ENCODE measurements at regions not wholly inside any gene's neighbourhood (a gene's known extent, or its start where the extent isn't known, plus 50 kb on each side); places are given as distances from the start of the nearest gene placed in this dataset.

DNA sequence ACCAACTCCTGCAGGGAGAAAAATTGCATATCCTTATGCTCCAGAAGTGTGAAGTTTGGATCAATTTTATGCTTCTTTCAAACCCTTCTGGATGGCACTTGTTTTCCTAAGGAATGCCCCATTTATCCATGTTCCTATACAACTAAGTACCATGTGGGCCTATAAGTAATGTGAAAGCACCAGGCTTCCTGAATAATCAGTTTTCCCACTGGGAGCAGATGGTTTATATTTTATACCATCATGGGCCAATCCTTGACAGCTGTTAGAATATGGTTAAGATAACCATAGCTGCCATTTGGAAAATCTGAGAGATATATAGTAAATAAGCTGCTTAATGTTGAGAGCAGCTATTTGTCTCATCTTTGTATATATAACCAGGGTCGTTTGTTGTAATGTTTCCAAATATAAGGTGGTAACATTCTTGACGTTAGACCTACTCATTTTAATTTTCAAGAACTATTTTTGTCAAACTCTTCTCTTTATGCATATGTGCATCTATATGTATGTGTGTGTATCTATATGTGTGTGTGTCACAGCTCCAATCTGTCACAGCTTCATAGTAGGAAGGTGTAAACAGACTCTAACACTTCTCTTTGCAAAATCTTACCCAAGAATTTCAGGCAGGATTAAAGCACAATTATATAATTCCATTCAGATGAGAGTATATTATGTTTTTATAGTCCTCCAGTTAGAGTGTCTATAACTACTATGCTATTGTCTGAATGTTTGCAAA, 458.7 kb upstream of the GCFC2 start:
- Histone ChIP-seq H4K20me1 (replicated peaks; ENCODE audit: control insufficient read depth, extremely low read depth, insufficient read depth, low read length) (no peaks in the 10 kb centered on the region), H3K27ac (ENCODE audit: insufficient read depth, low read depth, low read length) (no peak overlapping the region), H3K79me2 (ENCODE audit: control insufficient read depth, insufficient read depth, low read length) (no peaks in the 10 kb centered on the region), H3K9ac (replicated peaks; ENCODE audit: extremely low read depth, insufficient read depth, low read length) (no peak overlapping the region), H2AFZ (ENCODE audit: low read depth, low read length) (no peak overlapping the region), H3K4me3 (replicated peaks in 1 of 3; ENCODE audit: insufficient read depth in 1 of 3, low read depth in 1 of 3, low read length in 3 of 3) (no peak overlapping the region), H3K4me2 (ENCODE audit: insufficient read depth, low read length) (no peak overlapping the region), H3K9me1 (replicated peaks; ENCODE audit: control insufficient read depth, extremely low read depth, insufficient read depth, low read length) (no peaks in the 10 kb centered on the region), H3K9me3 (replicated peaks; ENCODE audit: control insufficient read depth, insufficient read depth, low read length) (no peaks in the 10 kb centered on the region), H3K4me1 (ENCODE audit: control insufficient read depth, extremely low read depth, insufficient read depth, low read length) (no peaks in the 10 kb centered on the region), H3K36me3 (ENCODE audit: control insufficient read depth in 2 of 2, extremely low read depth in 1 of 2, insufficient read depth in 2 of 2, low read length in 2 of 2) (no peaks in the 10 kb centered on the region), H3K27me3 (ENCODE audit: control insufficient read depth in 2 of 2, insufficient read depth in 2 of 2, low read length in 2 of 2) (no peaks in the 10 kb centered on the region)
- DNase-seq (ENCODE audit: low read depth, low spot score) (no peak), FAIRE-seq (no peak)
- dilution Hi-C loops (cut with MboI; ENCODE audit: extremely low pct_ligation_motif_present, low sequenced_read_pairs): no loop called here
- TF ChIP-seq, protein P1, sequence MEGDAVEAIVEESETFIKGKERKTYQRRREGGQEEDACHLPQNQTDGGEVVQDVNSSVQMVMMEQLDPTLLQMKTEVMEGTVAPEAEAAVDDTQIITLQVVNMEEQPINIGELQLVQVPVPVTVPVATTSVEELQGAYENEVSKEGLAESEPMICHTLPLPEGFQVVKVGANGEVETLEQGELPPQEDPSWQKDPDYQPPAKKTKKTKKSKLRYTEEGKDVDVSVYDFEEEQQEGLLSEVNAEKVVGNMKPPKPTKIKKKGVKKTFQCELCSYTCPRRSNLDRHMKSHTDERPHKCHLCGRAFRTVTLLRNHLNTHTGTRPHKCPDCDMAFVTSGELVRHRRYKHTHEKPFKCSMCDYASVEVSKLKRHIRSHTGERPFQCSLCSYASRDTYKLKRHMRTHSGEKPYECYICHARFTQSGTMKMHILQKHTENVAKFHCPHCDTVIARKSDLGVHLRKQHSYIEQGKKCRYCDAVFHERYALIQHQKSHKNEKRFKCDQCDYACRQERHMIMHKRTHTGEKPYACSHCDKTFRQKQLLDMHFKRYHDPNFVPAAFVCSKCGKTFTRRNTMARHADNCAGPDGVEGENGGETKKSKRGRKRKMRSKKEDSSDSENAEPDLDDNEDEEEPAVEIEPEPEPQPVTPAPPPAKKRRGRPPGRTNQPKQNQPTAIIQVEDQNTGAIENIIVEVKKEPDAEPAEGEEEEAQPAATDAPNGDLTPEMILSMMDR (IDR thresholded peaks at IDR 0.05; ENCODE audit: extremely low read depth in 1 of 2, insufficient read depth in 1 of 2, low read depth in 1 of 2, low read length in 2 of 2): no peak
- TF ChIP-seq POLR2A (IDR thresholded peaks at IDR 0.05; ENCODE audit: low read depth, low read length) (no peak), JUN (IDR thresholded peaks at IDR 0.05; ENCODE audit: borderline replicate concordance, insufficient read depth, insufficient read length, low read depth) (no peak), GATA2 (IDR thresholded peaks at IDR 0.05; ENCODE audit: insufficient read depth, insufficient read length, low read depth, low read length) (no peak)
- ChIA-PET CTCF (no interaction called here), POLR2A (no interaction called here)
- intact Hi-C loops (cut with micrococcal nuclease): no loop called here
- BruUV-seq (replicated peaks): no TSS peak

- FAIRE-seq (no peak), DNase-seq (ENCODE audit: low read depth, low spot score) (no peak)
- Histone ChIP-seq H3K27me3 (ENCODE audit: control insufficient read depth in 2 of 2, insufficient read depth in 2 of 2, low read length in 2 of 2) (no peaks in the 10 kb centered on the region), H3K9me3 (replicated peaks; ENCODE audit: control insufficient read depth, insufficient read depth, low read length) (no peaks in the 10 kb centered on the region), H2AFZ (ENCODE audit: low read depth, low read length) (no peak overlapping the region), H3K9me1 (replicated peaks; ENCODE audit: control insufficient read depth, extremely low read depth, insufficient read depth, low read length) (no peaks in the 10 kb centered on the region), H3K36me3 (ENCODE audit: control insufficient read depth in 2 of 2, extremely low read depth in 1 of 2, insufficient read depth in 2 of 2, low read length in 2 of 2) (no peaks in the 10 kb centered on the region), H3K4me2 (ENCODE audit: insufficient read depth, low read length) (no peak overlapping the region), H3K9ac (replicated peaks; ENCODE audit: extremely low read depth, insufficient read depth, low read length) (no peak overlapping the region), H3K79me2 (ENCODE audit: control insufficient read depth, insufficient read depth, low read length) (no peaks in the 10 kb centered on the region), H3K27ac (ENCODE audit: insufficient read depth, low read depth, low read length) (no peak overlapping the region), H3K4me3 (replicated peaks in 1 of 3; ENCODE audit: insufficient read depth in 1 of 3, low read depth in 1 of 3, low read length in 3 of 3) (no peak overlapping the region), H3K4me1 (ENCODE audit: control insufficient read depth, extremely low read depth, insufficient read depth, low read length) (no peaks in the 10 kb centered on the region), H4K20me1 (replicated peaks; ENCODE audit: control insufficient read depth, extremely low read depth, insufficient read depth, low read length) (no peaks in the 10 kb centered on the region)
- dilution Hi-C loops (cut with MboI; ENCODE audit: extremely low pct_ligation_motif_present, low sequenced_read_pairs) (no loop called here), intact Hi-C loops (cut with micrococcal nuclease) (no loop called here)
- no peak for TF ChIP-seq MYC (IDR thresholded peaks at IDR 0.05; ENCODE audit: low read depth, low read length)
- TF ChIP-seq POLR2A (IDR thresholded peaks at IDR 0.05; ENCODE audit: low read depth, low read length): no peak
- no peak for TF ChIP-seq JUN (IDR thresholded peaks at IDR 0.05; ENCODE audit: borderline replicate concordance, insufficient read depth, insufficient read length, low read depth)
- no peak for TF ChIP-seq FOS (IDR thresholded peaks at IDR 0.05; ENCODE audit: borderline replicate concordance, insufficient read depth, low read length)
- TF ChIP-seq, protein P2, sequence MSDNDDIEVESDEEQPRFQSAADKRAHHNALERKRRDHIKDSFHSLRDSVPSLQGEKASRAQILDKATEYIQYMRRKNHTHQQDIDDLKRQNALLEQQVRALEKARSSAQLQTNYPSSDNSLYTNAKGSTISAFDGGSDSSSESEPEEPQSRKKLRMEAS (IDR thresholded peaks at IDR 0.05; ENCODE audit: insufficient read depth, insufficient read length): no peak
- TF ChIP-seq POLR2AphosphoS5 (IDR thresholded peaks at IDR 0.05; ENCODE audit: insufficient read depth, low read depth, low read length): no peak
- TF ChIP-seq, protein P1 (IDR thresholded peaks at IDR 0.05; ENCODE audit: extremely low read depth in 1 of 2, insufficient read depth in 1 of 2, low read depth in 1 of 2, low read length in 2 of 2): no peak
- TF ChIP-seq EZH2 (IDR thresholded peaks at IDR 0.05; ENCODE audit: borderline replicate concordance, low read depth, low read length, severe bottlenecking): no peak
- TF ChIP-seq GATA2 (IDR thresholded peaks at IDR 0.05; ENCODE audit: insufficient read depth, insufficient read length, low read depth, low read length): no peak
- BruUV-seq (replicated peaks): no TSS peak
- ChIA-PET CTCF (no interaction called here), POLR2A (no interaction called here)
These were observed 453.1 kb upstream of the GCFC2 start for GRCh38 chr2:76163860-76164259.

Data from endothelial cell of umbilical vein (primary cell).